HK-2 (cell line): ENCODE measurements at regions not wholly inside any gene's neighbourhood (a gene's known extent, or its start where the extent isn't known, plus 50 kb on each side); places are given as distances from the start of the nearest gene placed in this dataset.
"Not testable (repeated sequence)": the region's sequence is repeated elsewhere in the genome, so short reads cannot be mapped to it uniquely, and the experiment has no call there.

Experiments
- DNase-seq: peaks from one replicate; pipeline ENCODE4 v3.0.0-alpha.2; 2018; ENCODE audit not compliant: unreplicated experiment

DNA sequence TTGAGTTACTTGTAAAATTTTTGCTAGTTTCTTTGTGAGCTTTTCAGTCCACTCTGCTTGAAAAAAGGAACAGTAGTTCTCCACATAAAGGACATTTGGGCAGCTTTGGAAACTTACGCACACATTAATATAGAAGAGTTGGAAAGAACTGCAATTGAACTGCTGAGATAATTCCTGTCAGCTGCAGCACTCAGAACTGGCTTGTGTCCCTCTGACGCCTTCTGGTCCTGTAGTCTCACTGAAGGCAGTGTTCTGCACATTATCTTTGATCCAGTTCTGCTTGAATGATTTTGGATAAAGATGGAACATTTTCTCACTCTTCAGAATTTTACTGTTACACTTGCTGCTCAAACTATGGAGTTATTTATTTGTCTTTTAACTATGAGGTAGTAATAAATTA, 901.9 kb downstream of the OTOL1 start:
- DNase-seq, result no peak

- no peak for DNase-seq
Observed at GRCh38 chr3:162400697-162401096, 904.1 kb downstream of the OTOL1 start.

- DNase-seq, result not testable (repeated sequence)
Observed at GRCh38 chr3:162411556-162411955, 914.9 kb downstream of the OTOL1 start.

GRCh38 chr3:162421721-162422120, 925.1 kb downstream of the OTOL1 start:
- no peak for DNase-seq

- no peak for DNase-seq
Observed at GRCh38 chr3:162428192-162428591, 931.6 kb downstream of the OTOL1 start.

GRCh38 chr3:162435750-162436149, 939.1 kb downstream of the OTOL1 start:
- no peak for DNase-seq

DNA sequence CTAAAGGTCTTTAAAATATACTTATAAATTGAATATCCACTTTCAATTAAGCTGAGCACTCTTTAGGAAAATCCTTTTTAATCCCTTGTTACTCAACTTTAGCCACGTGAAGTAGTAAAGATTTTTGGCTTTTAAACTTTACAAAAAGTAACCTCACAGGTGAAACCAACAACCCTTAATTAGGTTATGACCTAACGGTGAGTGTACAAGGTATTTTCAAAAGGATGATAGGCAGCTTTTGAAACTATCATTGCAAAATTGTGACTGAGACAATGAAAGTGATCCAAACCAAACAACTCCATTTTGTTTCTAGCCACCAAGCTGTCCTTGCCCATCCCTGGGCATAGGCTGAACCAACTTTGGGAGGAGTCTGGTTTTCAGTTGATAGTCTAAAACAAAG, 940.2 kb downstream of the OTOL1 start:
- no peak for DNase-seq

DNA sequence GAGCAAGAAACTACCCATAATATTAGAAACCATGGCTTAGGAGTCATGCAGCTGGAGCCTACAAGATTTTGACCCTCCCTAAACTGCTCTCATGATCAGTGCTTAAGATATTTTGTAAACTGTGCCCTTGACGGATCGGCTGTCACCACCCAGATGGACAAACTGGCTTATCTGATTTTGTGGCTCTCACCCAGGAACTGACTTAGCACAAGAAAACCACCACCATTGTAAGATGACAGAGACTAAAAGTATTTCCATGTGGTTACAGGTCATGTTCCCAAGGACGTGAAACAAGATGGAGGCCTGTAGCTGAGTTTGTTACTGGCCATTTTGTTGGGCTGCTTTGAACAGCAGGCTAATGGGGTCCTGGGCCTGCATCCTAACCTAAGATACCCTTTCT, 940.9 kb downstream of the OTOL1 start:
- DNase-seq, result no peak

DNA sequence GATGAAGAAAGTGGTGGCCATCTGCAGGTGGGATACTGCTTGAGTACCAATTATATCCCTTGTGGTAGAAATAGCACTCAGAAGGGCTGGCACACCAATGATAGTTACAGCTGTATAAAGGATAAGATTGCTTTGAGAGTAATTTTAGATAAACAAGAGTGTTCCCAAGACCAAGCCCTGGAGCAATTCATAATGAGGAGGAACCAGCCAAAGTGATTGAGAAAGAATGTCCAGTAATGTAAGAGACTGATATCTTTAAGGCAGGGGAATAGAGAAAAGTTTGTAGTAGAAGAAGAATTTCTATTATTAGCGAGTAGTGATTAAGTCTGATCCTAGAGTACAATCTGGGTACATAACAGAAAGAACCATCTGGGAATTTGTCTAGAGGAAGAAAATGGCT, 945.1 kb downstream of the OTOL1 start:
- DNase-seq, result no peak

GRCh38 chr3:162443376-162443775, 946.8 kb downstream of the OTOL1 start:
- DNase-seq, result no peak

- DNase-seq, result no peak
Observed at GRCh38 chr3:162468791-162469190, 972.2 kb downstream of the OTOL1 start.

GRCh38 chr3:162487138-162487537, 990.5 kb downstream of the OTOL1 start:
- no peak for DNase-seq

- DNase-seq, result no peak
Observed at GRCh38 chr3:162489853-162490252, 993.2 kb downstream of the OTOL1 start.

GRCh38 chr3:162491952-162492351, 995.3 kb downstream of the OTOL1 start:
- DNase-seq, result no peak

DNA sequence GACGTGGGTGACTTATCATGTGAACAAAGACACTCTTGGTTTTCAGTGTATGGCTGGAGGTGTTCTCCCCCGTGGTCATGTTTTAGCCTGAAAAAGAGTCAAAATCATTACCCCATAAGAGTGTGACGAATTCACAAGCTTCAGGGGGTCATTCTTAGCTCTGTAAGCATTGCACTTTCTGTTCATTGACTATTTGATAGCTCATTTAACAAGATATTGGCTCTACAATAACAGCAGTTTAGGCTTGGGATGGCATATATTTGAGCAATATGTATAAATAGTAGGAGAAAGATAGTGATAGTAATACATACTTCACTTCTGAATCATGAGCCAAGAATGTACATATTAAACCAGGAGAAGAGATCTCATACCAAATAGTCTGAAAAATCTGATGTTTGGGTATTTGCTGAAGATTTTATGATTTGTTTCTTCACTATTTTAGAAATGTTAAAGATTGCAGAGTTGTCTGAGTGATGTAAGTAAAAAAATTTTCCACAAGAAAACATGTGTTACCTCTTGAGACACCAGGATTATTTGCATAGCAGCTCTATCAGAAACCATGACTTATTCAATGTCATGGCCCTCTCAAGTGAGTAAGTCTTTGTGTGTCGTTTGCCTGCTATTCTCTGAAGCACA, 996.0 kb downstream of the OTOL1 start:
- DNase-seq, result no peak

- no peak for DNase-seq
Observed at GRCh38 chr3:162498626-162499025, 1002.0 kb downstream of the OTOL1 start.

DNA sequence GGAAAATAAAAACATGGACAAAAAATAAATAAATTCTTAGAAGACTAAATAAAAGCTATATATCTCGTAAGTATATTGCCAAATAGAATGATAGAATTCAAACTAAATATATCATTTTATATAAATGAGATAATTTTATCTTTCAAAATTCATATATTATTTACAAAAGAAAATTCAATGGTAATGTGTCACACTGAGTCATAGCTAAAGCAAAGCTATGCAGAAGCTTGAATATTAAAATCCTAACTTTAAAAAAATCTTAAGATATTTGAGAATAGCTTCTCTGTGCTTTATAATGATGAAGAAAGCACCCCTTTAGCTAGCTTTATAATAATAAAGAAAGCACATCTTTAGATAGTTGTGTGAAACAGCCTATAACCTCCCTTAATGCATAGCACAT, 1010.8 kb downstream of the OTOL1 start:
- DNase-seq, result no peak

DNA sequence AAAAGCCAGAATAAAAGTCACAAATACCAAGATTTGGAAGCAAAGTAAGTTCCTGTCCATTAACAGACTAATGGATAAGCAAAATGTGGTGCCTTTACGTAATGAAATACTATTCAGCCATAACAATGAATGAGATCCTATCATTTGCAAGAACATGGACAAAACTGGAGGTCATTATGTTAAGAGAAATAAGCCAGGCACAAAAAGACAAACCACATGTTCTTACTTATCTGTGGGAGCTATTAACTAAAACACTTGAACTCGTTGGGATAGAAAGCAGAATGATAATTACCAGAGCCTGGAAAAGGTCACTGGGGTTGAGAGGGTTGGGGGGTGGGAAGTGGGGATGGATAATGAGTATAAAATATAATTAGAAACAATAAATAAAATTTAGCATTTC, 1015.9 kb downstream of the OTOL1 start:
- no peak for DNase-seq

DNA sequence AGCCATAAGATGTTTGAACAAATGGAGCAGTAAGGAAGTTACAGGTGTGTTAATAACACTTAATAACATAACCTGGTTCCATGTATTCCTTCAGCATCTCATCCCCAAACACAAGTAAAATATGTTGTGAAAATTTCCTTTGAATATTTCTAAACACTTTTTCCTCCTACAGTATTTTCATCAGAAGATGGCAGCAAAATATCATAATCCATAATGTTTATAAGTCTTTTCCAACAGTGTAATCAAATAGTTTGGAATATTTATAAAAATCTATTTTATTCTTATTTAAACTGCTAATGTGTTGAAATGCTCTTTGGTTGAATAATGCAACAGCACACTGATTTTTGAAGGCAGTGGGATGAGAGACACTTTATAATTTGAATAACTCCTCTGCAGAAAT, 1020.5 kb downstream of the OTOL1 start:
- no peak for DNase-seq

DNA sequence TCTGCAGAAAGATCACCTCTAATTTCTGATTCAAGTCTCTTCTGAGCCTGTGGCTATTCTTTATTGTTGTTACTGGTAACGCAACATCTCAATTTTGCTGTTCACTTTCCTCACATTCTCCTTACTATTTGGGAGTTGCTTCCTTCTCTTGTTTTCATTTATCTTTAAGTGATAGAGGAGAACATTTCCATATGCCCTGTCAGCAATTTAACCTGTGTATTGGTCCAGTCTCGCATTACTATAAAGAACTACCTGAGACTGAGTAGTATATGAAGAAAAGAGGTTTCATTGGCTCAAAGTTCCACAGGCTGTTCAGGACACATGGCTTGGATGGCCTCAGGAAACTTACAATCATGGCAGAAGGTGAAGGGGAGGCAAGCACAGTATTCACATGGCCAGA, 1025.1 kb downstream of the OTOL1 start:
- no peak for DNase-seq

DNA sequence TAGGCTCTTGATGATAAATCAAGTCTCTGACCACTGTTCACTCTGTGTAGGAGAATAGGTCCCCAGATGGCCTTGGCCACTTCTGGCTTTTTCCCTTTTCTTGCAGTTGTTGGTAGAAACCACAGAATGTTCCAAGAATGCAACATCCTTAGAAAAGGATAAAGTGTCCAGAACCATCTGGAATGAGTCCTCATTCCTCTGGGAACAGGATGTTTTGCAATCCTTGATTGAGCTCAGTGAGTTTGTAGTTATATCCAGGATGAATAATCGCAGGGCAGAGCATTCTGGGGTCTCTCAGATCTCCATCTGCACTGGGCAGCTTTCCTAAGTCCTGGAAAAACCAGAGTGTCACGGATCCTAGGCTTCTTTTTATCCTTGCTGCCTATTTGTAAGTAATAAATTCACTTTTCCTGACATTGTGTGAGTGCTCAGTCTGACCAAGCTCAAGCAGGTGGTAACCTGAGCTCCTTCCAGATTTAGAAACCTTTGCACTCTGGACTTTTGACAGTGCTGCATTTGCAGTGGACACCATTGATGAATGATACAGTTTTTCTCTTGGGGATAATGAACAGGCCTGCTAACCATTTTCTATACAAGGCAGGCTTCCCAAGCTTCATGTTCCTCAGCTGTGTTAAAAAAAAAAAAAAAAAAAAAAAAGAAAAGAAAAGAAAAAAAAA, 1028.6 kb downstream of the OTOL1 start:
- no peak for DNase-seq

DNA sequence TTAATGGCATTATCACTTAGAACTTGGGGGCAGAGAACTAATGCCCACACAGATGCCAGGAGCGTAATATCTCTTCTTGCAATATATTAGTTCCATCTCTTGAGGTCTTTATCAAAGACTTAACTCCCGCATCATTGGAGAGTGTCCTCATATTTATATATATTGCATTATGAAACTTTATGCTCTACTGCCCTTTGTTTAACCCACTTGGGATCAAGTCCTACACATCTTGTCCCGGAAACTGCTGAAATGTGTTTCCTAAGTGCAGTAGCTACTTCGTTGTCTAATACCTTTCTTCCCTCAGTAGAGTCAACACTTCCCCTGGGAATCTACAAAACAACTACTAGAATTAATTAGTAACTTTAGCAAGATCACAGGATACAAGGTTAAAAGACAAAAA, 1029.2 kb downstream of the OTOL1 start:
- DNase-seq, result no peak

- DNase-seq, result no peak
Observed at GRCh38 chr3:162534431-162534830, 1037.8 kb downstream of the OTOL1 start.

DNA sequence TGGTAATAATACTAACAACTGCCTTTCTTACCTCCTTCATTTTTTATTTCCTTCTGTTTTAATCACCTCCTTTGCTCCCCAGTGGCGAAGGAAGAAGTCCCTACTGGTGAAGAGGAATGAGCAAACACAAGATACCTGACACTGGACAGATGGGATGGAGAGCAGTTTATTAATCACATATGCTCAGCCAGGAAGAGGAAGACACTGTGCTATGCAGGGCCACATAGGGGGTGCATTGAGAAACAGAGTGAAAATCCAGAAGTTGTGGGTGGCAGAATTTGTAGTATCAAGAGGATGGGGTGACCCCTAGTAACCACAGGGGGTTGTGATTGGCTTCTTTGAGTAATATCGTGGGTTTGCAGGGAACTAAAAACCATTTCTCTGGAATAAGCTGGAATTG, 1041.9 kb downstream of the OTOL1 start:
- no peak for DNase-seq
